Renal cortex interstitium (tissue), 11 donors: ENCODE measurements at regions not wholly inside any gene's neighbourhood (a gene's known extent, or its start where the extent isn't known, plus 50 kb on each side); places are given as distances from the start of the nearest gene placed in this dataset.

Source experiments
- DNase-seq, 11 donors: peaks; one replicate each; pipeline ENCODE4 v3.0.0-alpha.2; 2013; ENCODE audit warnings: low read depth in 9 of 11, low spot score in 4 of 11; ENCODE audit errors: extremely low read depth in 1 of 11

DNA sequence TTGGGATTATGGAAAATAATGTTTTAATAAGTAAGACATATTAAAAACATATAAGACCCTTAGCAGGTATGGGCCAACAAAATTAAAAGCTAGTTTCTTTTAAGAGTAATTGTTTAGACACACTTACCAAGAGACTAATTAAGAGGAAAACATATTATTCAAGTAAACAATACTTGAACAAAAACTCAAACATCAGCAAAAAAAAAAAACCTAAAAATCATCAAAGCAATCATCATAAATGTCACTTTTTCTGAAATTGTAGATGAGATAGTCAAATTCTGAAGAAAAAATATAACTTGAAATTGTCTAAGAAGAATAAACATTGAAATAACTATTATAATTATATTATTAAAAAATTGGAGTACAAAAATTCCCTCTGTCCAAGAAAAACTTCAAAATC lies 1318.2 kb downstream of the ZPLD1 start:
- no peak for DNase-seq

DNA sequence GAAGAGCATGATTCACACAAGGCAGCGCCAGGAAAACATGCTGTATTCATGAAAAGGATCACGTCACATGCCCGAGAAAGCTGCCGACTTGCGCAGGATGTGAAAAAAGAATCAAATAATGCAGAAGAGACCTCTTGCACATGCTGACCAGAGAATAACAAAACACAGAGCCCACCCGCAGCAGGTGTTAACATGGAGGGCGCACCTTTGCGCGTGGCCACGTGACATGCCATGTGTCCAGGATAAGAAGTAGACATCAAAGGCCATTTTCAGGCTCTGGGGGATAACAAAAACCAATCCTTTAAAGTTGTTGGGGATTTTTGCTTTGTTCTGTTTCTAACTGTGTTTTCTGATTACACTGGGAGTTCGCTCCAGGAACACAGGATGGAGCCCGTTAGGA lies 1332.8 kb downstream of the ZPLD1 start:
- no peak for DNase-seq

DNA sequence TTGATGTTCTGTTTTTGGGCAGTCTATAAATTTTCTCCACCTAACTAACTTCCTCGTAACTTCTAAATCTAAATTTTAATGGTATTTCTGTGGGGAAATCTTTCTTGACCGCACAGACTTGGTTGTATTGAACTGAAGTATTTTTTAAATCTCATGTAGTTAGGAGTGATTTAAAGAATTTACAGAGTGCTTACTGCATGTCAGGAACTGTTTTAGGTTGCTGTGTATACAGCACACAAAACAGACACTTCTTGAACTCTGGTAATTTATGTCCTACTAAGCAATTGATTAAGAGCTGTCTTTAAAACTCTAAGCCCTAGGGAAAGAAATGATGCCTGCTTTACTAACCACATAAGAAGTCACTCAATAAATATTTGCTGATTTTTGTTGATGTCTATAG lies 1350.2 kb downstream of the ZPLD1 start:
- DNase-seq: no peak

DNA sequence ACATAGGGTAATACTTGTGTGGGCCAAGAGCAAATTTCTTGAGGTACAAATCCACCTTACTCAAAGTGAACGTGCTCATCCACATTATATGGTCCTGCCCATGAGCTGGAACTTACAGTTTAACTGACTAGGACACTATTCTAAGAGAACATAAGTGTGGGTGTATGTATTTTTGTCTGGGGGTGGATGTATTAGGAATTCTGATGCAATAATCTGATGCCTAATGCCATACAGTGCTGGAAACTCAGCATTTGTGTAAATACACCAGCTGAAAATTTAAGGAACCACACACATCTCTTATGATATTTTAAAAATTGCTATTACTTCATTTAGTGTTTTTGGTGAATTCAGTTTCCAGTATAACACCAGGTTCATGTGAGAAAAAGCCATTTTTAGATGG lies 1350.7 kb downstream of the ZPLD1 start:
- no peak for DNase-seq

DNA sequence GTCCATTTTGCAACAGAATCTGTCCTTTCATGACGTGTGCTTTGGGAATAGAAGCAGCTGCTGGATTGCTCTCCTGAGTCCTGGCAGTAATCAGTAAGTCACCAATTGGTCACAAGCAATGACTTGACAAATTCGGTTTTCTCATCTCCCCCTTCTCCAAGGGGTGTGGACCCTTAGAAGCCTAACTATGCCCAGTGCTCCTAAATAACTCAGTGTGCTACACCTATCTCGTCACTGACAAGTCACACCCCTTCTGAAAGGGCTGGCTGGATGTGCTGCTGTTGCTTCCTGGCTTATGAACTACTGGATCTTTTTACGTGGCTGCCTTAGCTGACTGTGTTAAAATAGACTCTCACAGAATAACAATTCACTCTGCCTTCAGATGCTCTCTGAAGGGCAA lies 1351.5 kb downstream of the ZPLD1 start:
- no peak for DNase-seq

DNA sequence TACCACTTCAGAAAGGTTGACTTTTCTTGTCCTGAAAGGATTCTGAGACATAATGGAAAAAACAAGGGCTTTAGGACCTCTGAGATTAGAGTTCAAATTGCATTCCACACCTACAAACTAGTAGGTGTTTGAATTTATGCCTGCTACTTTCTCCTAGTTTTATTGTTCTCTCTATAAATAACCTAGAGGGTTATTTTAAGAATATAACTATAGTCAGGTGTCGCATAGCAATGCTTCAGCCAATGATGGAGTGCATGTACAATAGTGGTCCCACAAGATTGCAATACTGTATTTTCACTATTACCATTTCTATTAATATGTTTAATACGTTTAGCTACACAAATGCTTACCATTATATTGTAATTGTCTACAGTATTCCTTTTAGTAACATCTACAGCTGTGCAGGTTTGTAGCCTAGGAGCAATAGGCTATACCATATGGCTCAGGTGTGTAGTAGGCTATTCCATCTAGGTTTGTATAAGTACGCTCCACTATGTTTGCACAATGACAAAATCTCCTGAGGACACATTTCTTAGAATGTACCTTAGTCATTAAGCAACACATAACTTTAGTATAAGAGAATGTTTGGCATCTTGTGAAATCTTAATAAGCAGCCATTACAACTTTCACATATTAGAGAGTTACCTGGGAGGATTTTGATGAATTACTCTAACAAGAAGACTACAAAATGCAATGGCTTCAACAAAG lies 1352.5 kb downstream of the ZPLD1 start:
- no peak for DNase-seq

DNA sequence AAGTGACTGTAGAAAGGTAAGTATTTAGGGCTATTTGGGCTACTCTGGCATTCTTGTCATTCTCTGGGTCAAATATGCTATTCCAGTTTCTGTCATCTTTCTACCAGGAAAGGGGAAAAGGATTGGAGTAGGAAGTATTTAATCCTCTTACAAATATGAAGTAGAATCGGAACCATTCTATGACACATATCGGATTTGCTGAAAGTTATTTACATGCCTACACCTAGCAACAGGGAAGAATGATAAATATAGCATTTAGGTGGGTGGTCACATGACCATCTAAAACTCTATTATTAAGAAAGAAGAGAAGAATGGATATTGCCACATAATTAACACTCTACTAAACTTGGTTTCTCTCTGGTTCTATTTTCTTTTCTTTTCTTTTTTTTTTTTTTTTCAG lies 1353.1 kb downstream of the ZPLD1 start:
- DNase-seq: no peak

DNA sequence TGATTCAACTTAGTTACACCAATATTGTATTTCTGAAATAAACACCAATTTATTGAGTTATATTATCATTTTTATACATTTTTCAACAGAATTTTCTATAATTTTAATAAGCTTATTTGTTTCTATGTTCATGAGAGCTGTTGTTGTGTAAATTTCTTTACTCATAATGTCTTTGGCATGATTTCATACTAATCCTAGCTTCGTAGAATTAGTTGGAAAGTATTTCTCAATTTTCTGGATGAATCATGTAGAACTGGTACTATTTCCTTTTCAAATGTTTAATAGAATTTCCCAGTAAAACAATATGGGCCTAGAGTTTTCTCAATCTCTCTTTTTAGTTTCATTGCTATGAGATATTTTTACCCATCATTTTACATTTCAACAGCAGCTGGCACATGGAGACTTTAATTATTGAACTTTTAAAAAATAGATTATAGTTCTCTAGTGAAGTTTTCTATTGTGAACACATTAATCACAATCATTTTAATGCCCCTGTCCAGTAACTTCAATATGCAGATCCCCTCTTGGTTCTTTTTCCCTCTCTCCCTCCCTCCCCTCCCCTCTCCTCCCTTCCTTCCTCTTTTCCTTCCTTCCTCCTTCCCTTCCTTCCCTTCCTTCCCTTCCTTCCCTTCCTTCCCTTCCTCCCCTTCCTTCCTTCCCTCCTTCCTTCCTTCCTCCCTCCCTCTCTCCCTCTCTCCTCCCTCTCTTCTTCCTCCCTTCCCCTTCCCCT lies 1357.1 kb downstream of the ZPLD1 start:
- DNase-seq: no peak

DNA sequence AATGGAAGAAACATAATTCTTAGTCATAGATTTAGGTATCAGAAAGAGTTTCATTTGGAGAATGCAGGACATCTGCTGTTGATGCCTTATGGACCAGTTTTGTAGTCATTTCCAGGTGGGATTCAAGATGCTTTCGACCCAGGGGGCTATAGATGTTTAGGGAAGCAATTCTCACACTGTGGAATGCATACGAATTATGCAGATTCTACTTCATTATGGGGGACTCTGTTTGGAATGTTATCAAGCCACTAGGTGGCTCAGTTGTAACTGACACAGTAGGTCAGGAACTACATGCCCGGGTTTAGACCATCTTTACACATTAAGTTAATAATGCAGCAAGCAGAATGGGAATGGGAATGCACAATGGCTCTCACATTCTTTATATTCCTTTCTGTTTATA lies 1359.8 kb downstream of the ZPLD1 start:
- no peak for DNase-seq

DNA sequence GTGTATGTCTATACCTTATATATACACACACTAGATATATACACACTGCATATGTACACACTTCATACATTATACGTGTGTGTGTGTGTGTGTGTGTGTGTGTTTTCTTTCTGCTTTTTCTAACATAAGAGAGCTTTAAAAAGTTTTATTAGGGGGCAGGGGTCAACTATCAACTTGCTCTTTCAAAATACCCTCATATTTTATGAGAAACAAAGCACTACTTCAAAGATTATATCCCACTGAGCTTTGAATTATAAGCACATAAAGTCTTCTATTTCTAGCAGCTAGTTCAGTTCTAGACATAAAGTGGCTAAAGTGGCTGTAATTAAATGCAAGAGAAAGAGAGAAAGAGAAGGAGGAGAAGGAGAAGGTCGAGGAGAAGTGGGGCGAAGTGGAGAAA lies 1361.3 kb downstream of the ZPLD1 start:
- no peak for DNase-seq

DNA sequence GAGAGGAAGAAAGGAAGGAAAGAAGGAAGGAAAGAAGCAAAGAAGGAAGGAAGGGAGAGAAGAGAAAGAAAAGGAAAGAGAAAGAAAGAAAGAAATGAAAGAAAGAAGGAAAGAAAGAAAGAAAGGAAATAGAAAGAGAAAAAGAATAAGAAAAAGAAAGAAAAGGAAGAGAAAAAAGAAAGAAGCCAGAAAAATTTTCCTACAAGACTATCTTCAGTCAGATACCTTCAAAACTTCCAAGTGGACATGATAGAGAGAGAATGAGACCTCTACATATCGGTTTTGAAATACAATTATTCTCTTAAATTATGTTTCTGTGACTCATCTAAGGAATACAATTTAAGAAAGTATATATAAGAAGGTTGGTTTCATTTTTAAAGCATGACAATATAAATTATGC lies 1369.0 kb downstream of the ZPLD1 start:
- no peak for DNase-seq

DNA sequence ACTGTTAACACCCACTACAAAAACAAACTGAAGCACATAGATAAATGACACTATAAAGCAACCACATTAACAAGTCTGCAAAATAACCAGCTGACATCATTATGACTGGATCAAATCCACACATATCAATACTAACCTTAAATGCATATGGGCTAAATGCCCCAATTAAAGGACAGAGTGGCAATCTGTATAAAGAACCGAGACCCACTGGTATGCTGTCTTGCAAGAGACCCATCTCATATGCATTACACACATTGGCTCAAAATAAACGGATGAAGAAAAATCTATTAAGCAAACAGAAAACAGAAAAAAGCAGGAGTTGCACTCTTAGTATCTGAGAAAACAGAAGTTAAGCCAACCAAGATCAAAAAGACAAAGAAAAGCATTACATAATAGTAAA lies 1375.4 kb downstream of the ZPLD1 start:
- no peak for DNase-seq

DNA sequence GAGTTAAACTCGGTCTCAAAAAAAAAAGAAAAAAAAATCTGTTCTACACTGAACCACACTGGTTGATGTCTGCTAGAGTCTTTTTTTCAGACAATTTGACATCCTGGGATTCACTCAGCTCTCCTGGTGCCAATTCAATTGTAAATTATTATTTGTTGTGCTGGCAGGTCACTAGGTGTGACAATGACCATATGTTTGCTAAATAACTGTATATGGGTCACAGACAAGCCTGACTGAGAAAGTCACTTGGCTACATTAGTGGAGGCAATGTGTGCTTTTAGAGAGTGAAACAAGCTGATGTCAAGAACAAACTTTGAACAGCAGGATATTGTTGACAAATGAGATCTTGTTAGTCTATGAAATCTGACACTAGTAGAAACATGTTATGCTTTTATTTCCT lies 1379.1 kb downstream of the ZPLD1 start:
- DNase-seq: no peak

DNA sequence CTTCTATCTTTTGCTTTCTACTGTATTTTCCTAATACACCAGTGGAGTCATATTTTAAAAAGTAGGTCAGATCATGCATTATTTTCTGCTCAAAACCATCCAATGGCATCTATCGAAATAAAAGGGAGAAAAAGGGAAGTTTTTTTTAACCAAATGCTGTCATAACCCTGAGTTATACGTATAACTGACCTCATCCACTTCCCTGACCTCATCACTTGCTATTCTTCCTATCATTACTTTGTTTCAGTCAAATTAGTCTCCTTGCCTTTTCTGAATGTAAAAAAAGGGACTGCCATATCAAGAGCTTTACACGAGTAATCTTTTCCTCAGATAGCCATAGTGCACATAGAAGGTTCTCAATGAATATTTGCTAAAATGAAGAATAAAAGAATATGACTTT lies 1383.6 kb downstream of the ZPLD1 start:
- DNase-seq: no peak

DNA sequence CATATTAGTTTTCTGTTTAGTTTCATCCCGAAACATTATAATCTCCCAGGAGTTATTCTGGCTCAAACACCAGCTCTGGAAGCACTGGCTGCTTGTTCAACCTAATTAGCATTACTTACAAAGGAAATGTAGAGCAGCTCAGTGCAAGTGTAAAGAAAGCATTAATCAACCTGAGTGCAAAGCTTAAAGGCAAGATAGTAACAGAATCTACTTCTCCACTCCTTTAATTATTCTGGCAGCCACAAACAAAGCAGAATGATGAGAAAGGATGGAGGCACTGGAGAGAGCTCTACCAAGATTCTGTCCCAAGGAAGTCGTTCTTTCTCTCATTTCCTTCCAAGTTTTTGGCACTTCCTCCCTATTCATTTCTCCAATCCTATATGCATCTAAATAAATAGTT lies 1384.0 kb downstream of the ZPLD1 start:
- DNase-seq: no peak

DNA sequence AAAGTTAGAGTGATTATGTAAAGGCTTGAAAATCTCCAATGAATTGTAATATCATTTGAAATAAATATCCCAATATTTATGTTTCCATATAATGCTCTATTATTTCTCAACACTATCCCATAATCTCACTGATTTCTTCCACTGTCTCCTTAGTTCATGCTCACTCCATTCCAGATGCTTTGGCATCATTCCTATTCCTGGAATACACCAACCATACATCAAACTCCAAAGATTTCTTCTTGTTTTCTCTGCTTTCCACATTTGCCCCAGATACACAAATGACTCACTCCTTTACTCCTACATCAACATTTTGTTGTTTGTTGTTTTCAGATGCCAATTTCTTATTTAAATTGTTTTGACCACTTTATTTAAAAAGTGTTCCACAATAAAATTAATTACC lies 1390.8 kb downstream of the ZPLD1 start:
- DNase-seq: no peak

DNA sequence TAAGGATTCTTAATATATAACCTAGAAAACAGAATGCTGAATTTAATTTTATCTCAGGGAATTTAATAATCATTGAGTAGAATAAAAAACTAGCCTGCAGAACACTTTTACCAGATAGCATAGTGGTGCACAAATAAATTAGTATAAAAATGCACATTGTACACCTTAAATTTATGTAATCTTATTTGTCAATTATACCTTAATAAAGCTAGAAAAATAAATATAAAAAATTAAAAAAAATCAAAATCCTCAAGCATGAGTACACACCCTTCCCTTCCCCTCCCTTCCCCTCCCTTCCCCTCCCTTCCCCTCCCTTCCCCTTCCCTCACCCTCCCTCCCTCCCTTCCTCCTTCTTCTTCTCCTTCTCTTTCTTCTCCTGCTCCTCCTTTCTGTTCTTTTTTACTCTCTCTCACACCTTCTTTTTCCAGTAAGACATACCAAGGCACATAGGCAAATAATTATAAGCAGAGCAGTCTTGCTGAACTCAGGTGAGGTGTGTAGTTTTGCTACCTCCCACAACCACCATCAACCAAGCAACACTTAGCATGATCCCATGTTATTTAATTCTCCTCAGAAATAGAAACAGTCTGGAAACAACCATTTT lies 1395.0 kb downstream of the ZPLD1 start:
- DNase-seq: no peak

DNA sequence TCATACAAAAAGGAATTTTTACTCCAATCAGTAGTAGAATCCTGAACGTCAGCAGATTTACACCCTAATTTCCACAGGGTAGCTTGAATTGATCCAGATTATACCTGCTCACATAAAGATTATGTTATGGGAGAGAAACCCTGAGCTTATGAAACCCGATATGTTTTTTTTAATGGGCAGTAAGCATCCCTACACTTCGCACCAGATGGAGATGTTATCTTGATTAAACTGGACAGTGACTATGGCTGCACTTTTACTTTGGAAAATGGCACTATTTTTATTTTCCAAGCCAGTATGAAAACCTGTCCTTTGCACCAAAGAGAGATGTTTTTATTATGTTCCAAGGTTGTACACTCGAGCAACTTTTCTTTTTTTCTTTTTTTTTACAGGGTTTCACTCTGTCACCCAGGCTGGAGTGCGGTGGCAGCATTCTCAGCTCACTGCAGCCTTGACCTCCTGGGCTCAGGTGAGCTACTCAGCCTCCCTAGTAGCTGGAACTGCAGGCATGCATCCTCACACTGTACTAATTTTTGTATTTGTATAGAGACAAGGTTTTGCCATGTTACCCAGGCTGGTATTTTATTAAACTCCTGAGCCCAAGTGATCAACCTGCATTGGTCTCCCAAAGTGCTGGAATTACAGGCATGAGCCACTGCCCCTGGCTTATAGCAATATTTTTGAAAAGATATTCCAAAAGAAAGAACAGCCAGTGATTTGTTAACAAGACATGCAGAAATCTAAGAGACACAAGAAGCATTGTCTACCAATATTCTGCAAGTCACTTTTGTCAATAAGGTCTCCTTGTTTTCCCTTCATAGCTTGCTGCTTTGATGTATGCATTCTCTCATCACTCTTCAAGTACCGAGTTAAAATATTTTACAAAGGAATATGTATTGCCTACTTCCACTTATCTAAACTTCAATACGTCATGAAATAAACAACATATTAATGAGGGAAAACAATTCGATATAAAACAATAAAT lies 1412.6 kb downstream of the ZPLD1 start:
- no peak for DNase-seq

DNA sequence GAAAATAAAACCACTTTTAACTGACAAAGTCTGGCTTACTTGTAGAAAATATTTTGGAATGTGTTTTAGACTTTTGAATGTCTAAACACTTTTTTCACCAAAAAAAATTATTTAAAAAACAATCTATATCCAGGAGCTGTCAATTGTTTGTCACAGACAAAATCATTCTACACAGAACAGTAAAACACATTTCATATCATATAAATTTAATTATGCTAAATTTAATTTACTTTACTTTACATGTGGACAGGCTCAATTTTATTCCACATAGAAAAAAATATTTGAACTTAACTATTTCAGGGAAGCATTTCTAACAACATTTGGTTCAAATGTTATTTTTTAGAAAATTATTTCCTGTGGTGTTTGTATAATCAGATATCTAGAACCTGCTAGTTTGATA lies 1417.0 kb downstream of the ZPLD1 start:
- DNase-seq: no peak

DNA sequence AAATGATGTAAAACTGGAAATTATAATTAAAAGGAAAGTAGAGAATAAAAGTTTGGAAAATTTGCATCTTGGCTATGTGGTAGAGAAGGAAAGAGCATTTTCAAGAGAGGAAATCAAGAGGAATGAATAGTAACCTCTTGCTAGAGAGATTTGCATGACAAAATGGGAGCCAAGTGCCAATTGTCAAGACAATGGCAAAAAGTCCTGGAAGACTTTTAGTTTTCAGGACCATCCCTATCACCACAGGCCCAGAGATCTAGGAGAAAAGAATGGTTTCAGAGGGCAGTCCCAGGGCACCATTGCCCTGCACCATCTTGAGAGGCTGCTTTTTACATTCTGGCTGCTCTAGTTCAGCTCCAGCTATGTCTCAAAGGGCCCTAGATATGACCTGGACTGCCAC lies 1427.6 kb downstream of the ZPLD1 start:
- no peak for DNase-seq
